Tibial nerve (tissue), 4 donors: ENCODE measurements at regions not wholly inside any gene's neighbourhood (a gene's known extent, or its start where the extent isn't known, plus 50 kb on each side); places are given as distances from the start of the nearest gene placed in this dataset.

Source experiments
- CTCF ChIP-seq, 5 experiments: fragments of 200-600 bp in 3 of 5; fragments of 450-650 bp in 2 of 5; sonication (generic) in 3 of 5; IDR thresholded peaks; one replicate each; pipeline ENCODE4 v1.5.1; 2016 to 2019; ENCODE audit warnings: antibody characterized with exemption in 5 of 5, mild to moderate bottlenecking in 3 of 5, moderate library complexity in 2 of 5
- EP300 ChIP-seq, 2 donors: sonication (generic); formaldehyde crosslinking; IDR thresholded peaks; one replicate each; pipeline ENCODE4 v1.6.1; 2017; ENCODE audit warnings: antibody characterized with exemption in 2 of 2, mild to moderate bottlenecking in 1 of 2
- POLR2A ChIP-seq, 2 donors: fragments of 450-650 bp; IDR thresholded peaks; one replicate each; pipeline ENCODE4 v1.6.1; 2017; ENCODE audit warnings: antibody characterized with exemption in 2 of 2, mild to moderate bottlenecking in 2 of 2, moderate library complexity in 2 of 2

DNA sequence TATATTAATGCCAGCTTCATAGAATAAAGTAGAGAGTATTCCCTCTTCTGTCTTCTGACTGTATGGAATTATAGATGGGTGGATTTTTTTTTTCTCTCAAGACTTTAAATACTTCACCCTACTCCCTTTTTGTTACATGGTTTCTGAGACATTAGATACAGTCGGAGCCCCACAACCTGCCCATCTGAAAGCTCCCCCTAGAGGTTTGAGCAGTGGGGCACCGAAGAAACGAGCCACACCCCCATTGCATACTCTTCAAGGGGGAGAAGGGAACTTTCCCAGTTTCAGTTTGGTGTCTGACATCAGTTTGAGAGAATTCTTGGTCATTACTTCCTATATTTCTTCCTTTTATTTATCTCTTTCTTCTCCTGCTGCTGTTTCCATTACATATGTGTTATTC, 437.6 kb upstream of the AGA start:
- no peak for TF ChIP-seq CTCF (IDR thresholded peaks at IDR 0.05)
- TF ChIP-seq EP300 (IDR thresholded peaks at IDR 0.05): no peak
- no peak for TF ChIP-seq POLR2A (IDR thresholded peaks at IDR 0.05)
